Panc1 (cell line): ENCODE measurements at regions not wholly inside any gene's neighbourhood (a gene's known extent, or its start where the extent isn't known, plus 50 kb on each side); places are given as distances from the start of the nearest gene placed in this dataset.
A peak's percentile ranks its signal among the peaks of the same experiment; 100 is the strongest.

Source experiments
- ATAC-seq: fragments of 200-7000 bp; cut with Tn5 transposase; 2 replicates; pipeline ENCODE4 v1.9.1; 2020; ENCODE audit warnings: mild to moderate bottlenecking, moderate library complexity
- BruUV-seq: library from RNA; stranded (reverse); fragments of 400-500 nt; replicated peaks from 2 replicates; lab custom pipeline; 2021; lab: Mats Ljungman, UMichigan
- CTCF ChIA-PET: fragments of 300-600 bp; sonication (Branson Sonifier 250); formaldehyde crosslinking; loops from one replicate; lab custom pipeline; 2022; ENCODE audit warnings: antibody characterized with exemption; lab: Charles Lee
- POLR2A ChIA-PET: fragments of 300-600 bp; sonication (Branson Sonifier 250); formaldehyde crosslinking; loops from one replicate; lab custom pipeline; 2022; ENCODE audit warnings: antibody characterized with exemption; lab: Charles Lee
- DNase-seq: peaks from one replicate; pipeline ENCODE4 v3.0.0-alpha.2; 2010; ENCODE audit warnings: low read depth, low spot score
- H3K27ac ChIP-seq: 2 replicates; pipeline ENCODE4 v1.5.1; 2011; ENCODE audit warnings: mild to moderate bottlenecking, low read length, inconsistent platforms
- H3K27me3 ChIP-seq: fragments of 200-500 bp; sonication (Bioruptor generic); 2 replicates; pipeline ENCODE4 v1.6.0; 2014; ENCODE audit warnings: low read length, inconsistent platforms; ENCODE audit not compliant: control insufficient read depth, insufficient read depth
- H3K36me3 ChIP-seq: fragments of 200-500 bp; sonication (Bioruptor generic); 2 replicates; pipeline ENCODE4 v1.5.1; 2014; ENCODE audit warnings: inconsistent platforms, mild to moderate bottlenecking, low read length, moderate library complexity; ENCODE audit not compliant: control insufficient read depth, insufficient read depth
- H3K4me1 ChIP-seq: 2 replicates; pipeline ENCODE4 v1.5.1; 2011; ENCODE audit warnings: inconsistent platforms, mild to moderate bottlenecking, low read length, moderate library complexity; ENCODE audit not compliant: control insufficient read depth, insufficient read depth
- H3K4me3 ChIP-seq, 2 experiments: 2 replicates each; pipeline ENCODE4 v1.5.1; 2011 to 2012; ENCODE audit warnings: low read depth in 2 of 2, low read length in 2 of 2, mild to moderate bottlenecking in 2 of 2, inconsistent platforms in 1 of 2, moderate library complexity in 1 of 2
- H3K9me3 ChIP-seq: fragments of 200-500 bp; sonication (Bioruptor generic); 2 replicates; pipeline ENCODE4 v1.5.1; 2014; ENCODE audit warnings: low read depth, mild to moderate bottlenecking, inconsistent platforms, low read length, moderate library complexity; ENCODE audit not compliant: control insufficient read depth, insufficient read depth
- POLR2AphosphoS5 ChIP-seq: IDR thresholded peaks from 2 replicates; pipeline ENCODE4 v1.6.1; 2012; ENCODE audit warnings: mild to moderate bottlenecking, low read depth, low read length, moderate library complexity
- SIN3A ChIP-seq: IDR thresholded peaks from 2 replicates; pipeline ENCODE4 v1.6.1; 2012; ENCODE audit warnings: low read depth, mild to moderate bottlenecking, low read length, moderate library complexity, borderline replicate concordance; ENCODE audit not compliant: insufficient read depth
- TCF7L2 ChIP-seq: IDR thresholded peaks from 2 replicates; pipeline ENCODE4 v1.6.1; 2011; ENCODE audit warnings: mild to moderate bottlenecking, low read depth, low read length, inconsistent platforms
- in situ Hi-C: cut with HindIII; loops from 2 replicates; pipeline ENCODE4 v1.10.0; 2016; ENCODE audit warnings: low sequenced_read_pairs, low pct_unique_long_range_greater_than_20kb
- intact Hi-C: fragments of 100-400 bp; cut with micrococcal nuclease; formaldehyde crosslinking; loops from one replicate; pipeline ENCODE4 v1.10.0; 2022; ENCODE audit not compliant: unreplicated experiment
- TF ChIP-seq, protein P1 (sequence below): fragments of 450-650 bp; IDR thresholded peaks from 2 replicates; pipeline ENCODE4 v1.5.1; 2017; ENCODE audit warnings: mild to moderate bottlenecking
- TF ChIP-seq, protein P2 (sequence below), 2 experiments: IDR thresholded peaks; 2 replicates each; pipeline ENCODE4 v1.6.1; 2011 to 2012; ENCODE audit warnings: low read depth in 2 of 2, control low read depth in 1 of 2, low read length in 1 of 2, mild to moderate bottlenecking in 1 of 2, moderate library complexity in 1 of 2; ENCODE audit not compliant: insufficient read depth in 1 of 2

DNA sequence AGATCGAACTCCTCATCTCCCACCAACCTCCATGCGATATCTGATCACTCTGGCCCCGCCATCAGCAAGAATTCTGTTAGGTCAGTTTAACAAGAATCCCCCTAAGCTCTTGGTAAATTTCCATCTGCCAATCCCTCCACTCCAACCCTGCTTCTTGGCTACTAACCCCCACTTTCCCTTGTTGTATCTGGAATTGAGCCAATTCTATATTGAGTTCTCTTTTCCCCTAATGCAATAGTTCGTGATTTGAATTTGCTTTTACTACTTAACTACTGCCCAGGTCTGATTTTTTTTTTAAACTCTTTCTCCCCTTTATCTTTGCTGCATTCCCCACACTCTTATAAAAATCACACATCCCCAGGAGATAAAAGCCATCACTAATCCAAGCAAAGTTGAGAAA lies 159.3 kb upstream of the STK17B start:
- ATAC-seq: no peak
- intact Hi-C loops (no loop called here), in situ Hi-C loops (no loop called here)
- Histone ChIP-seq H3K9me3 (no peaks in the 10 kb centered on the region), H3K36me3 (no peaks in the 10 kb centered on the region), H3K27ac (peak overlapping the region; percentile 72), H3K4me1 (peaks cover 27% of the 10 kb centered on the region), H3K4me3 (no peak overlapping the region), H3K27me3 (no peaks in the 10 kb centered on the region)
- DNase-seq: no peak
- no peak for TF ChIP-seq POLR2AphosphoS5
- TF ChIP-seq, protein P1, sequence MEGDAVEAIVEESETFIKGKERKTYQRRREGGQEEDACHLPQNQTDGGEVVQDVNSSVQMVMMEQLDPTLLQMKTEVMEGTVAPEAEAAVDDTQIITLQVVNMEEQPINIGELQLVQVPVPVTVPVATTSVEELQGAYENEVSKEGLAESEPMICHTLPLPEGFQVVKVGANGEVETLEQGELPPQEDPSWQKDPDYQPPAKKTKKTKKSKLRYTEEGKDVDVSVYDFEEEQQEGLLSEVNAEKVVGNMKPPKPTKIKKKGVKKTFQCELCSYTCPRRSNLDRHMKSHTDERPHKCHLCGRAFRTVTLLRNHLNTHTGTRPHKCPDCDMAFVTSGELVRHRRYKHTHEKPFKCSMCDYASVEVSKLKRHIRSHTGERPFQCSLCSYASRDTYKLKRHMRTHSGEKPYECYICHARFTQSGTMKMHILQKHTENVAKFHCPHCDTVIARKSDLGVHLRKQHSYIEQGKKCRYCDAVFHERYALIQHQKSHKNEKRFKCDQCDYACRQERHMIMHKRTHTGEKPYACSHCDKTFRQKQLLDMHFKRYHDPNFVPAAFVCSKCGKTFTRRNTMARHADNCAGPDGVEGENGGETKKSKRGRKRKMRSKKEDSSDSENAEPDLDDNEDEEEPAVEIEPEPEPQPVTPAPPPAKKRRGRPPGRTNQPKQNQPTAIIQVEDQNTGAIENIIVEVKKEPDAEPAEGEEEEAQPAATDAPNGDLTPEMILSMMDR: no peak
- TF ChIP-seq, protein P2, sequence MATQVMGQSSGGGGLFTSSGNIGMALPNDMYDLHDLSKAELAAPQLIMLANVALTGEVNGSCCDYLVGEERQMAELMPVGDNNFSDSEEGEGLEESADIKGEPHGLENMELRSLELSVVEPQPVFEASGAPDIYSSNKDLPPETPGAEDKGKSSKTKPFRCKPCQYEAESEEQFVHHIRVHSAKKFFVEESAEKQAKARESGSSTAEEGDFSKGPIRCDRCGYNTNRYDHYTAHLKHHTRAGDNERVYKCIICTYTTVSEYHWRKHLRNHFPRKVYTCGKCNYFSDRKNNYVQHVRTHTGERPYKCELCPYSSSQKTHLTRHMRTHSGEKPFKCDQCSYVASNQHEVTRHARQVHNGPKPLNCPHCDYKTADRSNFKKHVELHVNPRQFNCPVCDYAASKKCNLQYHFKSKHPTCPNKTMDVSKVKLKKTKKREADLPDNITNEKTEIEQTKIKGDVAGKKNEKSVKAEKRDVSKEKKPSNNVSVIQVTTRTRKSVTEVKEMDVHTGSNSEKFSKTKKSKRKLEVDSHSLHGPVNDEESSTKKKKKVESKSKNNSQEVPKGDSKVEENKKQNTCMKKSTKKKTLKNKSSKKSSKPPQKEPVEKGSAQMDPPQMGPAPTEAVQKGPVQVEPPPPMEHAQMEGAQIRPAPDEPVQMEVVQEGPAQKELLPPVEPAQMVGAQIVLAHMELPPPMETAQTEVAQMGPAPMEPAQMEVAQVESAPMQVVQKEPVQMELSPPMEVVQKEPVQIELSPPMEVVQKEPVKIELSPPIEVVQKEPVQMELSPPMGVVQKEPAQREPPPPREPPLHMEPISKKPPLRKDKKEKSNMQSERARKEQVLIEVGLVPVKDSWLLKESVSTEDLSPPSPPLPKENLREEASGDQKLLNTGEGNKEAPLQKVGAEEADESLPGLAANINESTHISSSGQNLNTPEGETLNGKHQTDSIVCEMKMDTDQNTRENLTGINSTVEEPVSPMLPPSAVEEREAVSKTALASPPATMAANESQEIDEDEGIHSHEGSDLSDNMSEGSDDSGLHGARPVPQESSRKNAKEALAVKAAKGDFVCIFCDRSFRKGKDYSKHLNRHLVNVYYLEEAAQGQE (IDR thresholded peaks at IDR 0.05; ENCODE audit: insufficient read depth in 1 of 2, low read depth in 2 of 2, low read length in 1 of 2): no peak
- TF ChIP-seq TCF7L2: no peak
- no peak for TF ChIP-seq SIN3A
- BruUV-seq: no TSS peak
- ChIA-PET CTCF (no interaction called here), POLR2A (no interaction called here)

DNA sequence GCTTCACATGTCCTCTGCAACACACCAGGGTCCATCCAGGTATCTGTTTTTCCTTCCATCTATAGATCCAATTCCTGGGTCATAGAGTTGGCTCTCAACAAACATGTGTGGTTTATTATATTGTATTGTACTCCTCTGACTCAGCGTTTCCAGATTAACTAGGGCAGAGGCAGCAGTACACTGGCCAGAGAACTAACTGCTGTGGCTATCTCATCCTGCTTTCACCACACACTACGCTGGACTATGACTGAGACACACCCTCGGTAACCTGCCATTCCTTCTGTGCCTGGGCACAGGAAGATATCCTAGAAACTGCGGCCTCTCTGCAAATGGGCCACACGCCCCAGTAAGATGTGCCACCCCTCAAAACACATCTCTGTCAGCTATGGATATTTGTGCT lies 159.8 kb upstream of the STK17B start:
- ChIA-PET POLR2A (no interaction called here), CTCF (interaction anchor here (0.6 kb wide), 1 partner anchor 14 kb away, joined by 3 read pairs; no protein-coding TSS in a partner anchor)
- no peaks in the 10 kb centered on the region for H3K36me3 ChIP-seq
- intact Hi-C loops: no loop called here
- BruUV-seq: no TSS peak
- no peaks in the 10 kb centered on the region for H3K9me3 ChIP-seq
- in situ Hi-C loops: no loop called here
- H3K4me1 ChIP-seq: peaks cover 32% of the 10 kb centered on the region
- H3K4me3 ChIP-seq: no peak overlapping the region
- H3K27me3 ChIP-seq: no peaks in the 10 kb centered on the region
- TF ChIP-seq, protein P2 (IDR thresholded peaks at IDR 0.05; ENCODE audit: insufficient read depth in 1 of 2, low read depth in 2 of 2, low read length in 1 of 2): no peak
- peak; percentile 15 for DNase-seq
- peak overlapping the region; percentile 72 for H3K27ac ChIP-seq
- ATAC-seq: peak; percentile 63
